HG03196 (cell line): ENCODE measurements at regions not wholly inside any gene's neighbourhood (a gene's known extent, or its start where the extent isn't known, plus 50 kb on each side); places are given as distances from the start of the nearest gene placed in this dataset.
"Not testable (repeated sequence)": the region's sequence is repeated elsewhere in the genome, so short reads cannot be mapped to it uniquely, and the experiment has no call there.

ENCODE experiments used
- ATAC-seq: cut with Tn5 transposase; IDR thresholded peaks from one replicate; pipeline ENCODE4 v1.9.1; 2021; ENCODE audit not compliant: unreplicated experiment

DNA sequence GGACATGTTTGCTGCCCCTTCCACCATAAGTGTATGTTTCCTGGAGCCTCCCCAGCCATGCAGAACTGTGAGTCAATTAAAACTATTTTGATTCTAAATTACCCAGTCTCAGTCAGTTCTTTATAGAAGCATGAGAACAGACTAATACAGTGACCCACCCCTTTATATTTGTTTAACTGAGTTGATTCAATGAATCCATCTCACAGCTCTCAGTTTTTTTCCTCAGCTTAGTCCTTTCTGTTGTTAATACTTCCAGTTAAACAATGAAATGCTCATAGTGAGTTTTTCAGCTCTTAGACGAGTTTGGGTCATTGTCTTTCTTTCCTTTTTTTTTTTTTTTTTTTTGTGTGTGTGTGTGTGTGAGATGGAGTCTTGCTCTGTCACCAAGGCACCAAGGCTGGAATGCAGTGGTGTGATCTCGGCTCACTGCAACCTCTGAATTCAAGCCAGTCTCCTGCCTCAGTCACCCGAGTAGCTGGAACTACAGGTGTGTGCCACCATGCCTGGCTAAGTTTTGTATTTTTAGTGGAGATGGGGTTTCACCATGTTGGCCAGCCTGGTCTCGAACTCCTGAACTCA lies 627.4 kb downstream of the SPATA31A7 start:
- not testable (repeated sequence) for ATAC-seq

DNA sequence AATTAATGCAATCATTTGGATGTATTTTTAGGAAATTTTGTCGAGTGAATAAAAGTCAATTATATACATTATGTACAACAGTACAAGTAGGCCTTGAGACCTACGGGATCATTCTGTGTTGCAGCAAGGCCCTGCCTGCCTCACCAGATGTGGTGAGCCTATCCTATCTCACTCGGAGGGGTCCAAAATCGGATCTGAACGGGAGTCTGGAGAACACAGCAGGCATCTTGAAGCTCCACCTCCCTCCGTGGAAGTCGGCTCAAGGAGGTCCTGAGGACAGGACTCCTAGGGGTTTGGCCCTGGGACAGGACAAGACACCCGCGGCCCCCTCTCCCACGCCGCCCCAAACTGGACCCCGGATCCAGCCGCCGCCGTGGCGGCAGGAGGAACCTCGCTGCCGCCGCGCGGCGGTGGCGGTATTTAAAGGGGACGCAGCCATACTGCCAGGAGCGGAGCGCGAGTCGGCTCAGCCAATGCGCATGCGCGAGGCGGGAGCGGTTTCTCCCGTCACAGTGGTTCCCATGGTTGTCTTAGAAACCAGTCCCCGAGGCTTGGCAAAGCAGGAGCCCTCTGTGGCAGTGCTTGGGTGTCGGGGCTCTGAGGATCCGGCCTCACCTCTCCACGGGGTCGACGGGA lies 663.9 kb downstream of the SPATA31A7 start:
- peak; percentile 87 for ATAC-seq

DNA sequence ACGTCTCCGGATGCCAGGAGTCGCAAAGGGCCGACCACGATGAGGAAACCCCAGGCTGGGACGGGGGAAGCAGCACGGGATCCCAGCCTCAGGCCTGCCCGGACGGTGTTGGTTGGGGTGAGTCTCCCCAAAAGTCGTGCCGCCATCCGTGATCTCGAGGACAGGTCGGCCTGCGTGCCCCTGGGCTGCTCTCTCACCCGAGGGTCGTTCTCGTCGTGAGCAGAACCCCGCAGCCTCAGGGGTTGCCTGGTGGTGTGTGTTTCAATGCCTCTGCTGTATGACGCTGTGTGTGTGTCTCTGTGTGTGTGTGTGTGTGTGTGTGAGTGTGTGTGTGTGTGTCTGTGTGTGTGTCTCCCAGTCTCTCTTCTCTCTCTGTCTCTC lies 664.4 kb downstream of the SPATA31A7 start:
- ATAC-seq = not testable (repeated sequence)

DNA sequence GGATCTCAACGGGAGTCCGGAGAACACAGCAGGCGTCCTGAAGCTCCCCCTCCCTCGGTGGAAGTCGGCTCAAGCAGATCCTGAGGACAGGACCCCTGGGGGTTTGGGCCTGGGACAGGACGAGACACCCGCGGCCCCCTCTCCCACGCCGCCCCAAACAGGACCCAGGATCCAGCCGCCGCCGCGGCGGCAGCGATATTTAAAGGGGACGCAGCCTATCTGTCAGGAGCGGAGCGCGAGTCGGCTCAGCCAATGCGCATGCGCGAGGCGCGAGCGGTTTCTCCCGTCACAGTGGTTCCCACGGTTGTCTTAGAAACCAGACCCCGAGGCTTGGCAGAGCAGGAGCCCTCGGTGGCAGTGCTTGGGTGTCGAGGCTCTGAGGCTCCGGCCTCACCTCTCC lies 666.4 kb downstream of the SPATA31A7 start:
- peak; percentile 74 for ATAC-seq

DNA sequence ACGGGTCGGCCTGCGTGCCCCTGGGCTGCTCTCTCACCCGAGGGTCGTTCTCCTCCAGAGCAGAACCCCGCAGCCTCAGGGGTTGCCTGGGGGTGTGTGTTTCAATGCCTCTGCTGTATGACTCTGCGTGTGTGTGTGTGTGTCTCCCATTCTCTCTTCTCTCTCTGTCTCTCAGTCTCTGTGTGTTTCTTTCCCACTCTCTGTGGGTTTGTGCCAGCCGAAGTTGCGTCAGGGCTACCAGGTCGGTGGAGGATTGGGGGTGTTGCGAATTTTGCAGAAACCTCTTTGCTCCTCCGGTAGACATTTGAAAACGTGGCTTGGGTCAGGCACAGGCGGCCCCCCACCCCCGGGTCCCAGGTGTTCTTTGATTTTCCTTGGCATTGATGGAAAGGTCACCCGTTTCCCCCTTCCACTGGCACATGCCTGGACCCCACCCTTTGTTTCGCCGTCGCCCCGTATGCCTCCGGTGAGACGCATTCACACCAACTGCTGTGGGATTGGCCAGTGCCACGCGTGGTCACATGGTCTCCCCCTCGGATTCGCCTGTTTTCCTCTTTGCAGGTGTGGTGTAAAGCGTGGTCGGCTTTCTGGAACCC lies 667.1 kb downstream of the SPATA31A7 start:
- ATAC-seq = not testable (repeated sequence)

DNA sequence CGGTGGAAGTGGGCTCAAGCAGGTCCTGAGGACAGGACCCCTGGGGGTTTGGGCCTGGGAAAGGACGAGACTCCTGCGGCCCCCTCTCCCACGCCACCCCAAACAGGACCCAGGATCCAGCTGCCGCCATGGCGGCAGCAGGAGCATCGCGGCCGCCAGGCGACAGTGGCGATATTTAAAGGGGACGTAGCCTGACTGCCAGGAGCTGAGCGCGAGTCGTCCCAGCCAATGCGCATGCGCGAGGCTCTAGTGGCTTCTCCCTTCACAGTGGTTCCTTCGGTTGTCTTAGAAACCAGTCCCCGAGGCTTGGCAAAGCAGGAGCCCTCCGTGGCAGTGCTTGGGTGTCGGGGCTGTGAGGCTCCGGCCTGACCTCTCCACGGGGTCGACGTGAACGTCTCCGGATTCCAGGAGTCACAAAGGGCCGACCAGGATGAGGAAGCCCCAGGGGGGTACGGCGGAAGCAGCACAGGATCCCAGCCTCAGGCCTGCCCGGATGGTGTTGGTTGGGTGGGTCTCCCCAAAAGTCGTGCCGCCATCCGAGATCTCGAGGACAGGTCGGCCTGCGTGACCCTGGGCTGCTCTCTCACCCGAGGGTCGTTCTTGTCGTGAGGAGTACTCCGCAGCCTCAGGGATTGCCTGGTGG lies 668.0 kb downstream of the SPATA31A7 start:
- ATAC-seq = peak; percentile 86

DNA sequence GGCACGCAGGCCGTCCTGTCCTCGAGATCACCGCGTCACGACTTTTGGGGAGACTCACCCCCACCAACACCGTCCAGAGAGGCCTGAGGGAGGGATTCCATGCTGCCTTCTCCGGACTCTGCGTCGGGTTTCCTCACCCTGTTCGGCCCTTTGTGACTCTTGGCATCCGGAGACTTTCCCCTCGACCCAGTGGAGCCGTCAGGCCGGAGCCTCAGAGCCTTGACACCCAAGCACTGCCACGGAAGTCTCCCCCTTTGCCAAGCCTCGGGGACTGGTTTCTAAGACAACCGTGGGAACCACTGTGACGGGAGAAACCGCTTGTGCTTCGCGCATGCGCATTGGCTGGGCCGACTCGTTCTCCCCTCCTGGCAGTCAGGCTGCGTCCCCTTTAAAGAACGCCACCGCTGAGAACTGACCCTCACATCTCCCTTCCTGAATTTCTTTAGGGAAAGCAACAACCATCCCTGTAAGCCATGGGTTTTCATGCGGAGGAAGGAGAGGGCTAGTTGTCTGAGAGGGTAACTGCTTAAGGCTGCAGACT lies 672.7 kb downstream of the SPATA31A7 start:
- ATAC-seq = not testable (repeated sequence)

DNA sequence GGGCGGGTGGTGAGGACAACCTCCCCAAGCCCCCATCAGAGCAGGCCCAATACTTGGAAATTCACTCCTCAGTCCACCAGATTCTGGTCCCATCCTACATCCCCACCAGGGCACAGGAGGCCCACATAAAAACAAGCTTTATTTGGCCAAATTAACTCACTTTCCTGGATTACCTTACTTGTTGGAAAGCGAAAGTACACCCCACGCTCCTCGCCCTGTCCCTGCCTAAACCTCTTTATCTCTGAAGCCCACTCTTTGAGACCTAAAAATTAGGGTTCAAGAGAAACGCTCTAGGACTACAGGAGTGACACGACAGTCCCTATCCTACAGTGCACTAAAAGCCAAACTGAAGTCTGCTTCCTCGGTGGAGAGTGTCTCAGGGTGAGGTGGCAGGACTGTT lies 674.6 kb downstream of the SPATA31A7 start:
- ATAC-seq = not testable (repeated sequence)

DNA sequence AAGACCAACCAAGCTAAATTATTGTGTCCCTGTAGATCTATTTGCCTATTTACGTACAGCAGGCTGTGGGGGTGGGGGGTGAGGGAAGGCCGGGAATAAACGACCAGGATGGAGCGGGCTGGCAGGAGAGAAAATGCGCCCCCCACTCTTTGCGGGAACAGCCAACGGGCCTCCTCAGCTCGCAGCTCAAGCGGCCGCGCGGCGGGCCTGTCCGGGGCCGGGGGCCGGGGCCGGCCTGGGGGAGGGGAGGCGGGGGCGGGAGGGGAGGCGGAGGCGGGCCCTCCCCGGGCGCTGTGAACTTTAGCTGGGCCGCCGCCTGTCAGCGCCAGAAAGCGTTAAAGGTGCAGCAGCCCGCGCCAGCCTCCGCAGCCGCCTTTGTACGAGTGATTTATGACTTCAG lies 679.1 kb downstream of the SPATA31A7 start:
- not testable (repeated sequence) for ATAC-seq

DNA sequence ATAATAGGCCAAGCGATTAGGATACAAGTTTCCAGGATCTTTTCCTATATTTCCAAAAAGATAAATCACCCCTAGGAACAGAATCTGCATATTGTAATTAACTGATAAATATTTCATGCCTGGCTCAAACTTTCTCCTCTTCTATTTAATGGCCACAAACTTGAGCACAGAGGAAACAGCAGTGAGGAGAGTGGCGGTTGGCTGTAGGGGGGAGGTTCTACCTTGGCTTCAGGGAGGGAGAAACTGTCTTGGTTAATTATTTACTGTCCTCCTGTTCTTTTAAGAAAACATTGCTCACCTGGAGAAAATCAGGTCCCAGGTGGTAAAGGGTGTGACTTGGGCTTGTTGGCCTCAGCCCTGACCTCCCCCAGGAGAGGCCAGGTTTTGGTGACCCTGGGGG lies 682.5 kb downstream of the SPATA31A7 start:
- ATAC-seq = not testable (repeated sequence)
